CD4-positive, alpha-beta T cell treated with Interleukin-2 at 100 ng/mL for 4 hours (primary cell): ENCODE measurements at regions not wholly inside any gene's neighbourhood (a gene's known extent, or its start where the extent isn't known, plus 50 kb on each side); places are given as distances from the start of the nearest gene placed in this dataset.
"Not testable (repeated sequence)": the region's sequence is repeated elsewhere in the genome, so short reads cannot be mapped to it uniquely, and the experiment has no call there.

Experiments
- DNase-seq: peaks from one replicate; pipeline ENCODE4 v3.0.0-alpha.2; 2020; ENCODE audit warnings: low spot score

DNA sequence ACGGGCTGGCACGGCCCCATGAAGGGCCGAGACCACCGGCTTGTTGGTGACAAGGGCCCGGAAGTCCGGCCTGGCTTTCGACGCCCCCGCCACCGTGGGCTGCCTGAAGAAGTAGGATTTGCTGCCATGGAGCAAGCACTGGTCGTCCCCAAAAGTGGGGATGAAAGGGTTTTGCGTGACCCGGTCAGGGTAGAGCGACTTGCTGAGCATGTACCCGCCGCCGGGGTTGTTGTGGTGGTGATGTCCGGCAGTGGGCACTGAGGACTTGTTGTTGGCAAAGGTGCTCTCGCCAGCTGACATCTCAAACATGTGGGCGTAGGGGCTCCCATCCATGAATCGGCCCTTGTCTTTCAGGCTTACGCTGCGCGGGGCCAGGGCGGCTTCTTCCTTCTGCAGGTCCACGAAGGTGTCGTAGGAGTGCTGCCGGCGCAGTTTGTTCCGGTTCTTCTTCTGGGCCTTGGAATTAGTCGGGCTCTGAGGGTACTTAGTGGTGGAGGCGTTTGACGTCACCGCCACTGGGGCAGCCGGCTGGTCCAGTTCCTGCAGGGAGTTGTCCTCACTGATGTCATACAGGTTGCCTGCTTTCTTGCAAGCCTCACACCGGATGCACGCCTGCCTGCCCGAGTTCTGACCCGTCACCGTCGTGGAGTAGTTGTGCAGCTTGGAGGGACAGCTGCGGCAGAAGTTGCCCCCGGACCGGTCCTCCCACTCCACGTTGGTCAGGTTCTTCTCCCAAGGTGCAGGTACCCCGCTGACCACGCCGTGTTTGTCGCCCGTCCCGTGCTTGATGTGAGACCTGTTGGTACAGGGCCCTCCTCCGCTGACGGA lies 366.6 kb downstream of the EMP1 start:
- DNase-seq = no peak

DNA sequence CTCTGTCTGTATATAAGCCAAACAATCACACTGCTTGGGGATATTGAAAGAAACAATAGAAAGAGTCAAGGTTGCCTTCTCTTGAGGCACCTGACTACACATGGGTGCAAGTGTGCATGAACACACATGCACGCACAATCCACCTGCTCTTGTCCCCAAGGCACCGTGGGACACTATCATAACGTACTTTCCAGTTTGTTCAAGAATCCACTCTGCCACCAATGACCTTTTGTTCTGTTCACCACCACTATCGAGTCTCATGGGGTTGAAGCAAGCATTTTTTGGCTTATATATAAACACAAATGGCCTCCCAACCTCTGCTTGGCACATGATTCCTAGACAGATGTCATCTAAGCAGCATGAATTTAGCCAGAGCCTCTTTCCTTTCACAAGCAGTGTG lies 365.4 kb downstream of the EMP1 start:
- no peak for DNase-seq

DNA sequence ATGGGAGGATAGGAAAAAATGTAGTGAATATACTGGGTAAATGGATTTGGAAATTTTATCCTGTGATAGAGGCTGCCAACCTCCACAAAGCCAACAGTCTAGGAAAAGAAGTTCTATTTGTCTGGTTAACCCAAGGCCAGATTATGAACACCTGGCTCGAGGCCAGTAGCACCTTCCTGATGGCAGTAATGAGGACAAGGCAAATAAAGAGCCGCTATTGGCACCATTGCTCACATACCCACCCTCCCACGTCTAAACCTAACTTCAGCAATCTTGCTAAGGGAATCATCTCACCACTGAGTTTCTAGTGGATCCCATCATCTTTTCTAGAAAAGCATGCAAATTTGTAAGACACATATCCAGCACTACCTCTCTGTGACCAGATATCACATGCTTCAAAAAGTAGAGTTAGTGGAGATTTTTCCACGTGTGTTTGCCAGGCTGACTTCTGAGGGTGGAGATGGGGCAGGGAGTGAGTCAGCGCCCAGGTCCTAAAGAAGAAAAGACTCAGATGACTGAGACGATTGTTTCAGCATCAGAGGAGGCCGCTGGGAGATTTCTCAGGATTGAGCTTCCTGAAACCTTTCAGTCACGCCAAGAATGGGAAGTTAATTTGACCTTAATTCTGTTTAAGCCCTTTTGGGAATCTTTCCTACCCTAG lies 362.9 kb downstream of the EMP1 start:
- DNase-seq = no peak

DNA sequence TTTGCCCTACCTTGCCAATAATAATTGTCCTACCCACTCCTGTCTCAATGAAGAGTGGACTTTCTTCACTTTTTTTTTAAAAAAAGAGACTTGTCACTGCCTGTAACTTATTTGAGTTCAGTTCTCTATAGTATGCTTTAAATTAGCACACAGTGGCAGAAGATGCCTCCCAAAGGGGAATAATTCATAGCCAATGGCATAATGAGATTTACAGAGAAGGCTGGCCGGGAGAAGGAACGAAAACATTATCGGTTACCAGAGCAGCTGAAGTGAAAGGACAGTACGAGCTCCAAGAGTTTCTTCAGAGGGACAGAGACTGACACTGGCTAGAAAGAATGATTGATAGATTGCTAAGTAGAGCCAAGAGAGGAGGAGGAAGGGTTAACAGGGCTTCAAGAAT lies 356.3 kb downstream of the EMP1 start:
- no peak for DNase-seq

DNA sequence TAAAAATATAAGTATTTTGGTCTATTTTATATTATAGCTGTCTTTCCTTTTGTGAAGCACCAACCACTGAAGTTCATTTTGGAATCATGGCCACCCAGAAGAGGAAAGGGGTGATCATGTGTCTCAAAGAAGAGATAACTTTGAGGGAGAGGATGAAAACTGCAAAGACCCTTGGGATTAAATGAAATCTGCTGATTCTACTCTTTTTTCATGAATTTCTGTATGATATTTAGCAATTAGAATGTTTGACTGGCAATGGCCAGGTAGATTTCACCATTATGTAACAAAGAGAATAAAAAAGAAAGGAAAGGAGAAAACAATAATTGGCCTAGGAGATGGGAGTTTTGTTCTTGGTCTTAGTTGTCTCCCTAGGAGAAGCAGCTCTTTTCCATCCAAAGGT lies 350.8 kb downstream of the EMP1 start:
- no peak for DNase-seq

DNA sequence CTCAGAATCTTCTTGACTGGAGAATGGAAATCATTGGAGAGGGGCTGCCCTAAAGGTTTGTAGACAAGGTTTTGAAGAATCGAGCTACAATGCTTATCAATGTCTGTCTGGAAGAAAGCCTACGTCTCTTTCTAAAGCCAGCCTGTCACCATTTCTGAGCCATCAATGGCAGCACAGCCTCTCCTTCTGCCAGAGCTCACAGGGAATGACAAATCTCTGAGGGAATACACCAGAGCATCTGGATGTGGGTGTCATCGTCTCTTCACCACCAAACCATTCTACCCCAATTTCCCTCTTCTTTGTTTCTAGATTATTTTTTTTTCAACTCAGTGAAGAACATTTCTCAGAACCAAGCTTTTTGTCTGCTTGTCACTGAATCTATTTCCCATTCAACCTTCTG lies 349.7 kb downstream of the EMP1 start:
- DNase-seq = no peak

DNA sequence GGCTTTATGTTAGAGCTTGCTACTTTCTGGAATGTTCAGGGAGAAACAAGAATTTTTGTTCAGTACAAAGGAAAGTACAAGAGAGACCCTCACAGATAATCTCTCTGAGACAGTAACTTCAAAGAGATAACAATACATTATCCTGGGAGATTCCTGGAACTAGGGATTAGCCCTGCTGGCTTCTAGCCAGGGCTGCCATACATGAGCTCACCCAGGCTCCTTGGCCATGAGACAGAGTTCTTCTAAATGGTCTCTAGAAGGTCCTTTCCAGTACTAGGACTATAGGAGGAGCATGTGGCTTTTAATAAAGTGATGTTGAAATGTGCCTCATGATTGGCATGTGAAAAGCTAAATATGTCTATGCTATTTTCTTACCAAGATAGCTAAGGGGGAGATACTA lies 342.5 kb downstream of the EMP1 start:
- no peak for DNase-seq

DNA sequence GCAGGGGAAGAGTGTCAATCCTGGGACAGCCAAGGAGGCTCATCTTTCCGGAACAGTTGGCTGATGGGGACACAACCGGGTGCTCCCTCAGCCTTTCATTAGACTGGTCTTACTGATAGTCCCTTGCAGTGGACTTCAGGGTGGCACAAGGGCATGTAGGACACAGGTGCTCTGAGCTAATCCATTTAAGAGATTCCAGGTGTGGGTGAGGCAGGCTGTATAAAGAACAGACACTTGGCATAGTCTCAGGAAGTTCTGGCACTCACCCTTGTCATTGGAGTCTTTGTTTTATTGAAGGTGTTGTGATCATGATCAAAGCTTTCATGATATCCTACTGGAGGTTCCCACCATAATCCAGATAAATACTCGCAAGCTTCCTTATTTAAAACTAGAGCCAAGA lies 341.6 kb downstream of the EMP1 start:
- no peak for DNase-seq

DNA sequence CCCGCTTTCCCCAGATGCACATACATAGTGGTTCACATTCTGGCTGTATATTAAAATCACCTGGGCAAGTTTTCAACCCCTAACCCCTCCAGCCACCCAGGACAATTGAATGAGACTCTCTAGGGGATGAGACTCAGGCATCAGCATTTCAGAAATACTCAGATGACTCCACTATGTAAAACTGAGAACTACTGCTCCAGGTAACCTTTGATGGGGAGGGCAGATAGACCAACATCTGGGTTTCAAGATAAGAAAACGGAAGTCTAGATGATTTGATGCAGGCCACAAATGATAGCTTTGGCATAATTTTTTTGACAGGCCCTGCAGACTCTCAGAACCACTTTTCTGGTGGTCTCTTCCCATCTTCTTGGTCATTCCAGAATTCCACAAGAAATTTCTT lies 341.1 kb downstream of the EMP1 start:
- no peak for DNase-seq

DNA sequence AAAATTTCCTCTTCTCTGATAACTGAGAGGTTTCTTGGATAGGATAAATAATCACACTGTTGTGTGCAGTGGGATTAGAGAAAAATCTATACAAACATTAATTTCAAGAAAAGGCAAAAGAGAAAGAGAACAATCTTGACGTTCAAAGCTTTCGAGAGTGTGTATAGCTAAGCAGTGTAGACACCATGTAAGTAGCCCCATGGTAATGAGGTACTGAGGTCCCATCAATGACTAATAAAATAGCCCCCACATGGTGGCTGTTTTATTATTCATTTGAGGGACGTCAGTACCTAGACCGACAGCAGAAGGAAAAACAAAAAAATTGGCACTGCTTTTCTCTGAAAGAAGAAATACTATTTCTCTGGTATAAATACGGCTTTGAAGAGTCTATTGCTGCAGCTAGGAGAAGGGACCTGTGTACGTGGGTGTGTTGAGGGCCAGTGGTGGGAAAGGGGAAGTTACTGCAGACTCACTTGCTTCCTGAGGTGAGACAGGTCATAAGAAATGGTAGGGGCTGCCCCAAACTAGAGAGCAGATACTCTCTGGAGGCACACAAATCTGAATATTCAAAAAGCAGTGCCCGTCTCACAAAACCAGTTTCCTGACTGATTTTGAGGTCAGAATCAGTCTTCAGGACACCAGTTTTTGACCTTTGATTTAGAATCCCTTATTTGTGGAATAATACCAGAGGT lies 339.8 kb downstream of the EMP1 start:
- DNase-seq = no peak

DNA sequence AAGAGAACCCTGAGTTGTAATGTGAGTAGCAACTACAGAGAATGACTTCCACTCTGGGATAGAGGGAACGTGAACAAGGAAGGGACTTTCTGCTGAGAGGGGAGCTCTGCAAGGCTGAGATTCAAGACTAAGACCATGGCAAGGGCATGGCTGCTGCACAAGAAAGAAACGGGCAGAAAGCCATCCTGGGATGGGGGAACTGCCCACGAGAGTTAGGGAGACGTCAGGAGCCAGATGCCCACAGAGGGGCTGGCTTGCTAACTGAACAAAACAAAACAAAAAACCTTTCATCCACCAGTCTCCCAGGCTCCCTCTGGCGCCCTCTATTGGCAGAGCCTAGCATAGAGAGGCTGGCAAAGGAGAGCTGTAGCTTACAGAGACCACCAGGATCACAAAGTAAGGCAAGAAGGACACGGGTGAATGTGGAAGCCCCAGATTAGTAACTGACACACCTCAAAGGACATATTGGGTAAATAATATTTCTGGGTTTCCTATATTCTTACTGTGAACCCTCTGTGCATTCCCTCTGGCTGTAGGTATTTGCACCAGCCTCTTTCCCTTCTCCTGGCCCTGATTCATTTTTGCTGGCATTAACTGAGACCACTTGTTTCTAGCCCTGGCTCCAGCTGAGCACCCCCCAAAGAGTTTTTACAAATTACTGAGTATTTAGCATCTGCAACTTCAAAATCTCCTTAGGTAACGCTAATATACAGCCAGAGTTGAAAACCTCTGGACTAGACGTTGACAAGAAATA lies 338.3 kb downstream of the EMP1 start:
- no peak for DNase-seq

DNA sequence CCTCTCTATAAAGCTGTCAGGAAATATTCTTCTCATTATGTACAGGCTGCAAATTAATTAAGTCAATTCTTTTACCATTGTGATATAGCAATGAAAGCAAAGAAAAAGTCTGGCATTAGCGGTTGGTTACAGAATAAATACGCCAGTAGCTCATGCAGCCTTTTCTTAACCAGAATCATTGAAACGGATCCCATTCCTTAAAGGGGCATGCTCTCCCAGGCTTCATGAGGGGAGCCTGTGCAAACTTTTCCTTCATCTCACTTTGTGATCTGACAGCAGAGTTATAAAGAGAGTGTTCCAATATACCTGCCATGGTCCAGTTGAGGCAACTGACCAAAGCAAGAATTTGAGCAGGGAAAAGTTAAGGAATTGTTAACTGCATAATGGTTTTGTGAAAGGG lies 337.7 kb downstream of the EMP1 start:
- DNase-seq = no peak

DNA sequence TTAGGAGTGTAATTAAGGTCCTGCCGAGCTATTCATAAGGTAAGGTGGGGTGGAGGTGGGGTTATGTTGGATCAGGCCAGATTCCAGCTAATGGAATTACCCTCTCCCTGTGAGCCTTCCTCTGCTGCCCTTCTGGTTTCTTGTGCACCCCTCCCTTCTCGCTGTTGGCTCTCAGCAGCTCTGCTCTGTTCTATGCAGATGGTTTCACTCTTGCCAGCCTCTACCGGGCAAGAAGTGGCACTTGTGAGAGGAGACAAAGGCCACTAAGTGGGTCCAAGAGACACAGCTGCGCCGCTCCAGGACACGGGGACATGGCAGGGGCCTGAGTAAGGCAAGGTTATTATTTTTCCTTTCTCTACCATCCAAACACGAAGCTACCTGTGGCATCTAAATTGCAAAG lies 334.4 kb downstream of the EMP1 start:
- no peak for DNase-seq

DNA sequence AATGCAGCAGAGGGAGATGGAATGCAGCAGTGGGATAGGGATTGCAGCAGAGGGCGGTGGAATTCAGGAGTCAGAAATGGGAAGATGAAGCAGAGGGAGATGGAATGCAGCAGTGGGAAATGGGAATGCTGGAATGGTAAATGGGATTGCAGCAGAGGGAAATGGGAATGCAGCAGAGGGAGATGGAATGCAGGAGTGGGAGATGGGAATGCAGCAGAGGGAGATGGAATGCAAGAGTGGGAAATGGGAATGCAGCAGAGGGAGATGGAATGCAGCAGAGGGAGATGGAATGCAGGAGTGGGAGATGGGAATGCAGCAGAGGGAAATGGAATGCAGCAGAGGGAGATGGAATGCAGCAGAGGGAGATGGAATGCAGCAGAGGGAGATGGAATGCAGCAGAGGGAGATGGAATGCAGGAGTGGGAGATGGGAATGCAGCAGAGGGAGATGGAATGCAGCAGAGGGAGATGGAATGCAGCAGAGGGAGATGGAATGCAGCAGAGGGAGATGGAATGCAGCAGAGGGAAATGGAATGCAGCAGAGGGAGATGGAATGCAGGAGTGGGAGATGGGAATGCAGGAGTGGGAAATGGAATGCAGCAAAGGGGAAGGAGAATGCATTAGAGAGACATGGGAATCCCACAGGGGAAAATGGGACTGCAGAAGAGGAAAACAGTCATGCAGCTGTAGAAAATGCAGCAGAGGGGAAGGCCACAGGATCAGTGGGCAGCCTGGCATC lies 329.8 kb downstream of the EMP1 start:
- not testable (repeated sequence) for DNase-seq

DNA sequence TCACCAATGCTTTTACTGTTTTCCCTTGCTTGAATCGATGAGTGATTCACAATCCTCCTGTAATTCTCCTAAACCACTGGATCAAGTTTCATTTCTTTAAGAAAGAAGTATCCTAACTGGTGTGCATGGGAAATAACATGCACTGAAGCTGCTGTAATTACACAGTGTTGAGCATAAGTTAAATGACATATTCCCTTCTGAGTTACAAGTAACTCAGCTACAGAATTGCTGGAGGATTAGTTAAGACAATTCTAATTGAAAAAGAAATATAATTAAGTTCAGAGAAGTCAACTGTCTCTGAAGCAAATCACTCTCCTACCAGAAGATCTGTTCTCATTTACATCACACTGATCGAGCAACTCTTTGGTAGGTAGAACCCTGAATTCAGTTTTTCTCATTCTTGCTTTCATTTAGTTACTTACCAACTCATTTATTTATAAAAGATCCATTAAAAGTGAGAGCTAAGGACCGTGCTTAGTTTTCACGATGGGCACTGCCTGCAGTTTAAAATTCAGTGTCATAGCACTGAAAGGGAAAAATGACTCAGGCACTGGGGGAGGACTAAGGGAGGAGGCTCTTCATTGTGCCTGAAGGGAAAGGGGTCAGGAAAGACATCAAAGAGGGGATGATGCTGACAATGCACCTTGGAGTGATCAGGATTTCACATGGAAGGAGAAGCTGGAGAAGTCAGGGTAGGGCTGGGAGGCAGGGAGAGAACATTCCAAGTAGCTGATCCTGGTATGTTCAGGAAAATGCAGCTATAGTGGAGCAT lies 327.2 kb downstream of the EMP1 start:
- no peak for DNase-seq

DNA sequence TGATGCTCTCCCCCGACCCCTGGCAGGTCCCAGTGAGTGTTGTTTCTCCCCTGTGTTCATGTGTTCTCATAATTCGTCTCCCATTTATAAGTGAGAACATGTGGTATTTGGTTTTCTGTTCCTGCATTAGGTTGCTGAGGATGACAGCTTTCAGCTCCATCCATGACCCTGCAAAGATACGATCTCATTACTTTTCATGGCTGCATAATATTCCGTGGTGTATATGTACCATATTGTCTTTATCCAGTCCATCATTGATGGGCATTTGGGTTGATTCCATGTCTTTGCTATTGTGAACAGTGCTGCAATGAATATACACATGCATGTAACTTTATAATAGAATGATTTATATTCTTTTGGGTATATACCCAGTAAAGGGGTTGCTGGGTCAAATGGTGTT lies 321.5 kb downstream of the EMP1 start:
- DNase-seq = not testable (repeated sequence)

DNA sequence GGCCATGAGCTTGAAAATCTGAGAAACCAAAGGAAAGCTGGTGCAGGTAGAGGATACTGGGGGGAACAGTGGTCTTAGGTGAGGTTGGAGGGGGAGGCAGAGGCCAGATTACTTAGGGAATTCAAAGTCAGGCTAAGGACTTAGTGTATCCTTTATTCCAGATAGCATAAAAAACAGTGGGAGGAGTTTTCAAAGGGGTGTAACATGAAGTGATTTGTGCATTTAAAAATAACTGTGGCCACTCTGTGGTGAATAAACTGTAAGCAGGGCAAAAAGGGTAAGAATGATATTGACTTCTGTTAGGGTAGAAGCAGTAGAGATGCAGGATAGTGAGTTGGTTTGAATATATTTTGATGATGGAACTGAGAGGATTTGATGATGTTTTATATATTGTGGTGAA lies 313.2 kb downstream of the EMP1 start:
- DNase-seq = no peak

DNA sequence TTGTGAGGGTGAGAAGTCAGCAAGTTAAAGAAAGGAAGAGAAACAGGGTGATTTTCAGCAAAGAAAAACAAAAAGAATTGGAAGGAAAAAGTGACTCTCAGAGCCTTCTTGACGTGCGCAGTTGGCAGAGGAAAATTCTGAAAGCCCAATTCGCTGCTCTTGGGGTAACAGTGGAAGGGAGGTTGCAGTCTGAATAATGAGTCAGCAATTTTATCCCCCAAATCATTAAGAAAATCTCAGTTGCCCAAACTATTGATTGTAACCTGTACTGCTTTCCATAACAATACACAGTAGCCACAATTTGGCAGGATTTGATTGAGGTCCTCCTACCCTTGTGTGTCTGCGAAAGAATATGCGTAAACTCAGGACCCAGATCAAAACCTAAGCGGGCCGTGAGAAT lies 309.1 kb downstream of the EMP1 start:
- DNase-seq = no peak

DNA sequence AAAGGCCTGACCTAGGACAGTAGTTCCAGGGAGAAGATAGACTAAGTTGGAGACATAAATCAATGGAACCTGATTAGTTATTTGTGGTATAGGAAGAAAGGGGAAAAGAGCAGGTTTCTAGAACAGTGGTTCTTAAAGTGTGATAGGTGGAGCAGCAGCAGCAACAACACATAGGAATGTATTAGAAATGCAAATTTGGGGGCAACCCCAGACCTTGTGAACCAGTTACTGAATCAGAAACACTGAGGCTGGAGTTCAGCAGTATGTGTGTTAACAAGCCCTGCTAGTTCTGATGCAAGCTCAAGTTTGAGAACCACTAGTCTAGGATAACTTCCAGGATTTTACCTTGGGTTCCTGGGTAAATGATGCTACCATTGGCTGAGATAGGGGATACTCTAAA lies 308.7 kb downstream of the EMP1 start:
- no peak for DNase-seq

DNA sequence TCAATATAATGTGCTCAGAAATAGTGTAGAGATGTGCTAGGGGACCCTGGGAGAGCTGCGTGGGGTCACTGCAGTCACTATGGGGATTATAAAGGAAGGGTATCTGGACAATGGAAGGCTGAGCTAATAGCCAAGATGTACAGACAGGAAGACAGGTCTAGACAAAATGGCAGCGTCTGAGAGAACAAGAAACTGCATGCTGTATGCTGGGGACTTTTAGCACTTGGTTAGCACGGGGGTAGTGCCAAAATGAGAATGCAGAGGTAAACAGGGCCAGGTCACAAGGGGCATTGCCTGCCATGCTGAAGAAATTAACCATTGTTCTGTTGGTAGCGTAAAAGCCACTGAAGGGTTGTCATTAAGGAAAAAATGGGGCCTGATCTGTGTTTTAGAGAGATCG lies 308.2 kb downstream of the EMP1 start:
- DNase-seq = no peak

DNA sequence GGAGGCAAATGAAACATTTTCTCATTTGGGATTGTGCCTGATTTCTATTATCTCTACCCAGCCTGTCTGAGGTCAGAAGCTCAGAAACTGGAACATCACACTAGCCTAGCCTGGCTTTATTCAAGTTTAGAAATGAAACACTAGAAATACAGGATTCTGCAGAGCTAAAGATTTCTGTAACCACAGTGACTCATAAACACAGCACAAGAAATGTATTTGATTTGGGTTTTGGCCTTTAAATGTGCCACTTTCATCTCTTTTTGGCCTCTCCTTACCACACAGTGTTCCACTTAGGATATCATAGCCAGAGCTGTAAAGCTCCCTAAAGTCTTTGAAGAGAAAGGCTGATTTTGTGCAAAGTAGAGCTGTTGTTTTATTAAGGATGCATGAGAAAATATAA lies 307.5 kb downstream of the EMP1 start:
- DNase-seq = no peak
